8988T (cell line): ENCODE measurements at regions not wholly inside any gene's neighbourhood (a gene's known extent, or its start where the extent isn't known, plus 50 kb on each side); places are given as distances from the start of the nearest gene placed in this dataset.

Experiments
- DNase-seq: peaks from one replicate; pipeline ENCODE4 v3.0.0; 2011

GRCh38 chr15:95095250-95095649 lies 863.9 kb downstream of the MCTP2 start:
- DNase-seq = no peak

GRCh38 chr15:95096651-95097050 lies 865.3 kb downstream of the MCTP2 start:
- DNase-seq = no peak

GRCh38 chr15:95097361-95097760 lies 866.0 kb downstream of the MCTP2 start:
- no peak for DNase-seq

- no peak for DNase-seq
These were observed 873.9 kb downstream of the MCTP2 start for GRCh38 chr15:95105229-95105628.

- DNase-seq = no peak
These were observed 875.4 kb downstream of the MCTP2 start for GRCh38 chr15:95106801-95107200.

GRCh38 chr15:95108673-95109072 lies 877.3 kb downstream of the MCTP2 start:
- DNase-seq = no peak

- DNase-seq = no peak
These were observed 880.6 kb downstream of the MCTP2 start for GRCh38 chr15:95111969-95112368.

GRCh38 chr15:95113041-95113440 lies 881.7 kb downstream of the MCTP2 start:
- DNase-seq = no peak

GRCh38 chr15:95119041-95119610 lies 887.8 kb downstream of the MCTP2 start:
- no peak for DNase-seq

- DNase-seq = no peak
These were observed 889.2 kb downstream of the MCTP2 start for GRCh38 chr15:95120595-95120994.

- DNase-seq = no peak
These were observed 889.8 kb downstream of the MCTP2 start for GRCh38 chr15:95121191-95121590.

GRCh38 chr15:95125803-95126202 lies 894.4 kb downstream of the MCTP2 start:
- DNase-seq = no peak

GRCh38 chr15:95127356-95127755 lies 896.0 kb downstream of the MCTP2 start:
- DNase-seq = no peak

GRCh38 chr15:95129574-95129973 lies 898.2 kb downstream of the MCTP2 start:
- no peak for DNase-seq

GRCh38 chr15:95131131-95131556 lies 899.8 kb downstream of the MCTP2 start:
- no peak for DNase-seq

- DNase-seq = no peak
These were observed 901.4 kb downstream of the MCTP2 start for GRCh38 chr15:95132774-95133173.

GRCh38 chr15:95134431-95135110 lies 903.2 kb downstream of the MCTP2 start:
- DNase-seq = no peak

- no peak for DNase-seq
These were observed 907.4 kb downstream of the MCTP2 start for GRCh38 chr15:95138604-95139270.

GRCh38 chr15:95141486-95141885 lies 910.1 kb downstream of the MCTP2 start:
- DNase-seq = no peak

GRCh38 chr15:95142531-95142930 lies 911.2 kb downstream of the MCTP2 start:
- DNase-seq = no peak

GRCh38 chr15:95146481-95146880 lies 915.1 kb downstream of the MCTP2 start:
- DNase-seq = no peak

GRCh38 chr15:95148183-95148582 lies 916.8 kb downstream of the MCTP2 start:
- DNase-seq = no peak

- DNase-seq = no peak
These were observed 917.7 kb downstream of the MCTP2 start for GRCh38 chr15:95149036-95149435.

- DNase-seq = no peak
These were observed 918.4 kb downstream of the MCTP2 start for GRCh38 chr15:95149771-95150170.
